HG02852 (cell line): ENCODE measurements at regions not wholly inside any gene's neighbourhood (a gene's known extent, or its start where the extent isn't known, plus 50 kb on each side); places are given as distances from the start of the nearest gene placed in this dataset.

Experiments
- ATAC-seq: cut with Tn5 transposase; IDR thresholded peaks from one replicate; pipeline ENCODE4 v1.9.1; 2021; ENCODE audit warnings: mild to moderate bottlenecking, moderate library complexity; ENCODE audit not compliant: unreplicated experiment

- no peak for ATAC-seq
These were observed 576.4 kb upstream of the SGCD start for GRCh38 chr5:155750571-155750970.

- no peak for ATAC-seq
These were observed 572.9 kb upstream of the SGCD start for GRCh38 chr5:155753943-155754581.

GRCh38 chr5:155759252-155759651 is 567.7 kb upstream of the SGCD start:
- ATAC-seq, result no peak

GRCh38 chr5:155759984-155760383 is 567.0 kb upstream of the SGCD start:
- no peak for ATAC-seq

GRCh38 chr5:155761502-155761901 is 565.5 kb upstream of the SGCD start:
- ATAC-seq, result no peak

GRCh38 chr5:155765715-155766114 is 561.2 kb upstream of the SGCD start:
- no peak for ATAC-seq

- ATAC-seq, result no peak
These were observed 559.5 kb upstream of the SGCD start for GRCh38 chr5:155767470-155767869.

GRCh38 chr5:155768332-155768731 is 558.6 kb upstream of the SGCD start:
- no peak for ATAC-seq

- no peak for ATAC-seq
These were observed 554.8 kb upstream of the SGCD start for GRCh38 chr5:155772009-155772662.

- no peak for ATAC-seq
These were observed 553.3 kb upstream of the SGCD start for GRCh38 chr5:155773680-155774079.

GRCh38 chr5:155780260-155780659 is 546.7 kb upstream of the SGCD start:
- ATAC-seq, result no peak

- ATAC-seq, result no peak
These were observed 543.7 kb upstream of the SGCD start for GRCh38 chr5:155783246-155783645.

- ATAC-seq, result no peak
These were observed 543.2 kb upstream of the SGCD start for GRCh38 chr5:155783791-155784190.

- no peak for ATAC-seq
These were observed 540.9 kb upstream of the SGCD start for GRCh38 chr5:155786108-155786507.

- ATAC-seq, result no peak
These were observed 534.1 kb upstream of the SGCD start for GRCh38 chr5:155792873-155793272.

GRCh38 chr5:155794795-155795194 is 532.2 kb upstream of the SGCD start:
- ATAC-seq, result no peak

- ATAC-seq, result no peak
These were observed 527.7 kb upstream of the SGCD start for GRCh38 chr5:155799308-155799707.

GRCh38 chr5:155807884-155808576 is 518.9 kb upstream of the SGCD start:
- ATAC-seq, result no peak

GRCh38 chr5:155815248-155815647 is 511.7 kb upstream of the SGCD start:
- no peak for ATAC-seq

- ATAC-seq, result no peak
These were observed 504.8 kb upstream of the SGCD start for GRCh38 chr5:155822177-155822576.

GRCh38 chr5:155826611-155827507 is 500.1 kb upstream of the SGCD start:
- no peak for ATAC-seq
